ENCODE measurements at regions not wholly inside any gene's neighbourhood (a gene's known extent, or its start where the extent isn't known, plus 50 kb on each side); places are given as distances from the start of the nearest gene placed in this dataset.

- DNase-seq (ENCODE audit: low spot score), result no peak
Measured at GRCh38 chr2:239712755-239713154, 311.9 kb upstream of the HDAC4 start.

GRCh38 chr2:239711911-239712570 is 311.2 kb upstream of the HDAC4 start:
- no peak for DNase-seq (ENCODE audit: low spot score)

- no peak for DNase-seq (ENCODE audit: low spot score)
Measured at GRCh38 chr2:239710953-239711861, 310.4 kb upstream of the HDAC4 start.

GRCh38 chr2:239706367-239706766 is 305.5 kb upstream of the HDAC4 start:
- no peak for DNase-seq (ENCODE audit: low spot score)

GRCh38 chr2:239704737-239705136 is 303.9 kb upstream of the HDAC4 start:
- no peak for DNase-seq (ENCODE audit: low spot score)

- DNase-seq (ENCODE audit: low spot score), result no peak
Measured at GRCh38 chr2:239703834-239704233, 303.0 kb upstream of the HDAC4 start.

GRCh38 chr2:239700686-239701345 is 300.0 kb upstream of the HDAC4 start:
- DNase-seq (ENCODE audit: low spot score), result no peak

GRCh38 chr2:239697399-239698164 is 296.8 kb upstream of the HDAC4 start:
- DNase-seq (ENCODE audit: low spot score), result no peak

GRCh38 chr2:239696559-239697207 is 295.9 kb upstream of the HDAC4 start:
- DNase-seq (ENCODE audit: low spot score), result no peak

- no peak for DNase-seq (ENCODE audit: low spot score)
Measured at GRCh38 chr2:239695728-239696240, 295.0 kb upstream of the HDAC4 start.

- no peak for DNase-seq (ENCODE audit: low spot score)
Measured at GRCh38 chr2:239695106-239695727, 294.4 kb upstream of the HDAC4 start.

GRCh38 chr2:239694487-239694886 is 293.7 kb upstream of the HDAC4 start:
- no peak for DNase-seq (ENCODE audit: low spot score)

- no peak for DNase-seq (ENCODE audit: low spot score)
Measured at GRCh38 chr2:239693761-239694415, 293.1 kb upstream of the HDAC4 start.

- no peak for DNase-seq (ENCODE audit: low spot score)
Measured at GRCh38 chr2:239693330-239693729, 292.5 kb upstream of the HDAC4 start.

GRCh38 chr2:239692919-239693318 is 292.1 kb upstream of the HDAC4 start:
- no peak for DNase-seq (ENCODE audit: low spot score)

GRCh38 chr2:239692362-239692851 is 291.6 kb upstream of the HDAC4 start:
- no peak for DNase-seq (ENCODE audit: low spot score)

GRCh38 chr2:239691720-239692119 is 290.9 kb upstream of the HDAC4 start:
- DNase-seq (ENCODE audit: low spot score), result no peak

GRCh38 chr2:239690651-239691631 is 290.1 kb upstream of the HDAC4 start:
- no peak for DNase-seq (ENCODE audit: low spot score)

GRCh38 chr2:239689985-239690384 is 289.2 kb upstream of the HDAC4 start:
- no peak for DNase-seq (ENCODE audit: low spot score)
